Stimulated activated CD4-positive, alpha-beta T cell treated with anti-CD3 and anti-CD28 coated beads, Interleukin-4, amount 100 ng/mL, for 1 hour (primary cell): ENCODE measurements at regions not wholly inside any gene's neighbourhood (a gene's known extent, or its start where the extent isn't known, plus 50 kb on each side); places are given as distances from the start of the nearest gene placed in this dataset.
"Not testable (repeated sequence)": the region's sequence is repeated elsewhere in the genome, so short reads cannot be mapped to it uniquely, and the experiment has no call there.

Source experiments
- DNase-seq: peaks from one replicate; pipeline ENCODE4 v3.0.0-alpha.2; 2020

DNA sequence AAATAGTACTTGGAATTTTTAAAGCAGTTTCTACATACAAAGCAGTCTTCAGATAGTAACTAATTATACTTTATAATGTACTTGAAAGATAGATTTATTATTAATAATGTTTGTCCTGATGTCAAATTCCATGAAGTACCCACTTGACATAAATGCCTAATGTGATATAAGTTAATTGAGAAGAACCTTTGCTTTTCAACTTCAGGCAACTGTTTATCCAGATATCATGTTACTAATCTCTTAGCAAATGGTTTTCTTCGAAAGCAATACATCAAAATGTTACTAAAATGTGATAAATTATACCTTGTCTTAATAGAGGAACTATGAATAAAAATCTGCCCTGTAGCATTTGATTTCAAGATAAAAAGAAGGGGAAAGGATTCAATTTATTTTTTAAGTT is 146.8 kb upstream of the FBXL17 start:
- DNase-seq: no peak

GRCh38 chr5:108524564-108524963 is 142.7 kb upstream of the FBXL17 start:
- no peak for DNase-seq

- DNase-seq: no peak
These were observed 141.5 kb upstream of the FBXL17 start for GRCh38 chr5:108523360-108523759.

GRCh38 chr5:108521841-108522506 is 140.1 kb upstream of the FBXL17 start:
- no peak for DNase-seq

GRCh38 chr5:108521011-108521700 is 139.3 kb upstream of the FBXL17 start:
- no peak for DNase-seq

GRCh38 chr5:108516785-108517184 is 134.9 kb upstream of the FBXL17 start:
- DNase-seq: no peak

DNA sequence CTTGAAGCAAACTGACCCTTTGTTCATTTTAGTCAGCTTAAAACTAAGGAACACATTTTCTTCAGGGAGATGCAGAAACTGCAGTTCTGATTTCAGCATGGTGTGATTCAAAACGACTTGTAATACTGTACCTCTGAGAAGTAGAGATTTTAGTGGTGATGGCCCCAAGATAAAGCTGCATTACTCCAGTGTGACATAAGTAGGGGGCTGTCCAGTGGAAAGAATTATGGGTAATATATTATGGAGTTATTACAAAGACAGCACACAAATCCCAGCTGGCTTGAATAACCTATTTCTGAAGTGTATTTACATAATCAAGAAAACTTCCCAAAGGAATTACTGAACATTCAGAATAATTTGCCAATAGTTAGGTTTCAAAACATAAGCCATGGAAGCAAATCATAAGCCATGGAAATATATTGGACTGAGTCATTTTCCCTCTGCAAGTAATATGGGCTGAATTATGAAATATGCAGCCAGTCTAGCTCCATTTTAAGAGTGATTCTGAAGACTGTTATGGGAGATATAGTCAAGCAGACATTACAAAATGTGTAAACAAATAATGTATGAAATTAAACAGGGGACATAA is 133.7 kb upstream of the FBXL17 start:
- no peak for DNase-seq

DNA sequence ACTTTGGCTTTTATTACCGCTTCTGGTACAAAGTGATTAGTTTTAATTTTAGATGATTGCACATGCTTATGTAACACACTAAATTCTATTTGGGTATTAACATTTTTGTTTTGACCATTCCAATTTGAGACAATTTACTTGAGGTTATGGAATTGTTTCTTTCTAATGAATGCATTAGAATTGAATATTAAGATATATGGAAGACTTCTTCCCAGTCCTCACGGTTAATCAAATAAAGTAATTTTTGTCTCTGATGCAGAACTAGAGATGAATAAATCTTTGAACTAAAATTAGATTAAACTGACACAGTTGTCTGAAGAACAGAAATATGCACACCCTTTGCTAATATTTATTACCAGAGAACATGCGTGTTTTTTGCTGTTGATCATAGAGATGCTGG is 127.1 kb upstream of the FBXL17 start:
- no peak for DNase-seq

- DNase-seq: no peak
These were observed 125.7 kb upstream of the FBXL17 start for GRCh38 chr5:108507631-108508030.

GRCh38 chr5:108505608-108506007 is 123.7 kb upstream of the FBXL17 start:
- DNase-seq: no peak

DNA sequence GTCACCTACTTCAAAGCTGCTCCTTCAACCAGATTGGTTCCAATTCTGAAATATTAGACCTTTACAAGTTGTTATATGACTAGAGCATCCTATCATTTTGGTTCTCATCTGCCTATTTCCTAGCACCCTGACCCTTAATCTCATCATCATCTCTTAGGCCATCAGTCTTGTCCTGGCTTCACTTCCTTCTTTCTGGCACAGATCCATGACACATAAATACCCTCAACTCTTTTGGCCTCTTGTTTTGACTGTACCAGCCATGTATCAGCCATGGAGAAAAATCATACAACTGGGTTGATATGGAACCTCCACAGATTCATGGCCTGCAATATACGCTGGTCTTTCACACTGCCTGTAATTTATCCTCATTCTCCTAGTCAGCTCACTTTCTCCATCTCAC is 123.1 kb upstream of the FBXL17 start:
- no peak for DNase-seq

DNA sequence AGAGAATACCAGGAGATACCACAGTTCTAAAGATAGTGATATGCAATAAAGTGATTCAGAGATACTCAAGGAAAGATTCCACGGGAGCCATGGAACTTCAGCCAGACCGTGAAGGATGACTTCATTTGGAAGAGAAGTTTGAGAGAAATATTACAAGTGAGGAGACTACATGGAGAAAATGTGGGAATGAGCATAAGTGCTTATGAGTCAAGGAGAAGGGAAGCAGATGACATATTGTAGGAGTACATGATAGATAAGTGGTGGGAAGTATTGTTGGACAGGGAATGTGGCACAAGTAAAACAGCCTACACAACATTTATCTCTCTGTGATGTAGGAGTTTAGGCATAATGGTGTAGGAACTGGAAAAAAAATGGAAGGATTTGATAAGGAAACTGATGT is 122.1 kb upstream of the FBXL17 start:
- DNase-seq: no peak

DNA sequence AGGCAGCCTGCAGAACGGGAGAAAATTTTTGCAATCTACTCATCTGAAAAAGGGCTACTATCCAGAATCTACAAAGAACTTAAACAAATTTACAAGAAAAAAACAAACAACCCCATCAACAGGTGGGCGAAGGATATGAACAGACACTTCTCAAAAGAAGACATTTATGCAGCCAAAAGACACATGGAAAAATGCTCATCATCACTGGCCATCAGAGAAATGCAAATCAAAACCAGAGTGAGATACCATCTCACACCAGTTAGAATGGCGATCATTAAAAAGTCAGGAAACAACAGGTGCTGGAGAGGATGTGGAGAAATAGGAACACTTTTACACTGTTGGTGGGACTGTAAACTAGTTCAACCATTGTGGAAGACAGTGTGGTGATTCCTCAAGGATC is 113.7 kb upstream of the FBXL17 start:
- not testable (repeated sequence) for DNase-seq

DNA sequence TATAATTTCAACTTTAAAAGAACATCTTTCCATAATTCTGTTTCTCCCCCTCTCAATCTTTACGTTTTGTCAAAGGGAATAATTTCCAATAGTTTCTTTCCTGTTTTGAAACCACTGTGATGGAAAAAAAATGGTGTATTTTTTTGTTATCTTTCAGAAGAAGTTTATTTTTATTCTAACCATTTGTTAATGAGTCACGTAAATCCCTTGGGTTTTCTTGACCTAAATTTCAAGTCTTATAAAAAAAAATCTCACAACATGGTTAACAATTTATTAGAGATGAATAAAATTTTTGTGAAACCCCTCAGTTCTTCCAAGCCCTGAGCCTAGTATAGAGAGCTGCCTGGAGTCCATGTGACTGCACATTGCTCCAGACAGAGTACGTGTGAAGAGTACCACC is 106.1 kb upstream of the FBXL17 start:
- no peak for DNase-seq

- DNase-seq: no peak
These were observed 102.1 kb upstream of the FBXL17 start for GRCh38 chr5:108484035-108484434.

DNA sequence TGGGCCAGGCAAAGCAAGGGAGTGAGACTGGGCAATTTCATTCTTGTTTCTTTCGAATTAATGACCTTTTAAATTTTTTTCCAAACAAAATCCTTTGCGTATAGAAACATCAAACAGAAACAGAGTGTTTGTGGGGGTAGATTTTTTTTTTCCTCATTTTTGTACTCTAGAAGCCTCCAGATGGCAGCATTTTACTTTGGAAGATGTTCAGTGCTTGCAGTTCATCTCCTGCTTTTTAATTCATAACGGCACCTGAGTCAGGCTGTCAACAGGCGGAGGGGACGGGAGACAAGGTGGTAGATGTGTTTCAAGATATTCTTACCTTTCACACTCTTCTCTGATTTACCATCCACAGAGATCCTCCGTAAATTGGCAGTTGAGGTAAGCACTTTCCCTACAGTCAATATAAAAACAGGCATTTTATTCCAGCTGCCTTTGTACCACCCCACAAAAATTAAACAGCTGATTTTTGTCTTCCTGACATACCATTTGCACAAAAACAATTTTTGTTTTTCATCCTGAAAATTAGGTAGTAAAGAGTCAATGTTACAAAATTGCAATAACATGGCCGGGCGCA is 99.5 kb upstream of the FBXL17 start:
- DNase-seq: no peak

GRCh38 chr5:108472237-108472636 is 90.3 kb upstream of the FBXL17 start:
- DNase-seq: no peak

DNA sequence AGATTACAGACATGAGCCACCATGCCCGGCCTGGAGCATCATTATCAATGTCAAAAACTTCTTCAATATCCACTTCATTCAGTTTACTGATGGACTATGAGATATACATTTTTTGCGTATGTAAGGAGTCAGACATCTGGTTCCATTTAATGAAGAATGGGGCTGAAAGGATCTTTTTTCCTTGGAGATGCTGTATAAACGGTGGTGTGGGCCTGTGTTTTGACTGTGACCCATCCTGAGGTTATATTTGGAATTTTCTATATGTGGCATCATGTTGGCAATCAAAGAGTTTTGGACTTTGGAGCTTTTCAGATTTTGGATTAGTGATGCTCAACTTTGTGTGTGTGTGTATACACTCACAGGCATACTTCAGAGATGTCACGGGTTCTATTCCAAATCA is 85.7 kb upstream of the FBXL17 start:
- no peak for DNase-seq

GRCh38 chr5:108461628-108462367 is 79.9 kb upstream of the FBXL17 start:
- DNase-seq: no peak

DNA sequence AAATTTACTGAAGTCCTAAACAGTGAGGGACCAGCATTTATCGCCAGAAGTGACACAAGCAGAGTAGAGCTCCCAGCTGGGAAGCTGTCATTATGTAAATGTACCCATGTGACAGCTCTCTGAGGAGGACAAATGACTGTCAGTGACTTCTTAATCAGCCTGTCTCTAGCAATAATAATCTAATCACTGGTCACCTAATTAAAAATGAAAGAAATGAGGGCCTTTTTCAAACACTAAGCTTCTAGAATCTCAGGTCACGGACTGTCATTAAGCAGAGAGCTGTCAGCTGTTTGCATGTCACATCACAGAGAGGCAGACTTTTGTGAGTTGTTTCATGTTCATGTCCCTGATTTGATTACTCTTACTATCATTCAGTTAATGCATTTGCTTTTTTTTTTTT is 77.9 kb upstream of the FBXL17 start:
- no peak for DNase-seq

- DNase-seq: no peak
These were observed 69.4 kb upstream of the FBXL17 start for GRCh38 chr5:108451269-108451668.

- DNase-seq: not testable (repeated sequence)
These were observed 62.2 kb upstream of the FBXL17 start for GRCh38 chr5:108444130-108444529.

GRCh38 chr5:108442063-108442651 is 60.3 kb upstream of the FBXL17 start:
- not testable (repeated sequence) for DNase-seq
